GM12865 (cell line): ENCODE measurements at regions not wholly inside any gene's neighbourhood (a gene's known extent, or its start where the extent isn't known, plus 50 kb on each side); places are given as distances from the start of the nearest gene placed in this dataset.

ENCODE experiments used
- DNase-seq: peaks from one replicate; pipeline ENCODE4 v3.0.0; 2010; ENCODE audit warnings: low read depth
- H3K4me3 ChIP-seq: 2 replicates; pipeline ENCODE4 v1.5.1; 2011; ENCODE audit warnings: mild to moderate bottlenecking, low read depth, low read length, control low read depth
- CTCF ChIP-seq: IDR thresholded peaks from 2 replicates; pipeline ENCODE4 v1.5.1; 2011; ENCODE audit warnings: low read length, control low read depth, low read depth, inconsistent platforms; ENCODE audit not compliant: insufficient read depth; ENCODE audit errors: missing control alignments

GRCh38 chr22:49107561-49107960 lies 720.1 kb downstream of the BRD1 start:
- TF ChIP-seq CTCF, result no peak
- no peak for DNase-seq
- no peak overlapping the region for H3K4me3 ChIP-seq

- H3K4me3 ChIP-seq, result no peak overlapping the region
- TF ChIP-seq CTCF, result no peak
- DNase-seq, result no peak
Observed at GRCh38 chr22:49106842-49107152, 720.9 kb downstream of the BRD1 start.

- TF ChIP-seq CTCF, result no peak
- no peak overlapping the region for H3K4me3 ChIP-seq
- no peak for DNase-seq
Observed at GRCh38 chr22:49106096-49106841, 721.4 kb downstream of the BRD1 start.

- TF ChIP-seq CTCF, result no peak
- no peak overlapping the region for H3K4me3 ChIP-seq
- DNase-seq, result no peak
Observed at GRCh38 chr22:49104434-49104833, 723.2 kb downstream of the BRD1 start.

- no peak overlapping the region for H3K4me3 ChIP-seq
- TF ChIP-seq CTCF, result no peak
- DNase-seq, result no peak
Observed at GRCh38 chr22:49103314-49104059, 724.2 kb downstream of the BRD1 start.

- no peak overlapping the region for H3K4me3 ChIP-seq
- no peak for DNase-seq
- no peak for TF ChIP-seq CTCF
Observed at GRCh38 chr22:49102367-49102766, 725.3 kb downstream of the BRD1 start.
